Erythroblast (primary cell): ENCODE measurements at regions not wholly inside any gene's neighbourhood (a gene's known extent, or its start where the extent isn't known, plus 50 kb on each side); places are given as distances from the start of the nearest gene placed in this dataset.

Experiments
- GATA1 ChIP-seq: IDR thresholded peaks from 2 replicates; pipeline ENCODE4 v1.6.1; 2011; ENCODE audit warnings: low read depth, mild to moderate bottlenecking, control low read depth, low read length, moderate library complexity
- POLR2A ChIP-seq: IDR thresholded peaks from 2 replicates; pipeline ENCODE4 v1.6.1; 2011; ENCODE audit warnings: mild to moderate bottlenecking, low read length

- TF ChIP-seq POLR2A, result no peak
- TF ChIP-seq GATA1, result no peak
Measured at GRCh38 chr7:123282181-123282580, 82.4 kb upstream of the SLC13A1 start.
